ENCODE measurements at regions not wholly inside any gene's neighbourhood (a gene's known extent, or its start where the extent isn't known, plus 50 kb on each side); places are given as distances from the start of the nearest gene placed in this dataset.

DNA sequence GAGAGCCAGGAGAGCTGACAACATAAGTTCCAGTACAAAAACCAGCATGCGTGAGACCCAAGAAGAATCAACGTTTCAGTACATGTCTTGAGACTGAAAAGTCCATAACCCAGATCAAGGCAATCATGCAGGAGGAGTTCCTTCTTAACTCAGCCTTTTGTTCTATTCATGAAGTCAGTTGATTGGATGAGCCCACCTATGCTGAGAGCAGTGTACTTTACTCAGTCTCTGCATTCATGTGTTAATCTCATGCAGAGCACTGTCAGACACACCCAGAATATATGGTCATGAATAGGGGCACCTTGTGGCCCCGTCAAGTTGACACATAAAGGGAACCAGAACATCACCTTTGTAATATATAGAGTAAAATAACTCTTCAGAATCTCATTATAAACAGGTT lies 653.6 kb upstream of the CNTNAP5 start:
- no peak overlapping the region for H3K27ac ChIP-seq (ENCODE audit: low read depth in 1 of 2, low read length in 1 of 2)
- 91 to 96% methylated on average over 3 of the region's 3 CpGs for WGBS, 2 donors
- no peak for DNase-seq

DNA sequence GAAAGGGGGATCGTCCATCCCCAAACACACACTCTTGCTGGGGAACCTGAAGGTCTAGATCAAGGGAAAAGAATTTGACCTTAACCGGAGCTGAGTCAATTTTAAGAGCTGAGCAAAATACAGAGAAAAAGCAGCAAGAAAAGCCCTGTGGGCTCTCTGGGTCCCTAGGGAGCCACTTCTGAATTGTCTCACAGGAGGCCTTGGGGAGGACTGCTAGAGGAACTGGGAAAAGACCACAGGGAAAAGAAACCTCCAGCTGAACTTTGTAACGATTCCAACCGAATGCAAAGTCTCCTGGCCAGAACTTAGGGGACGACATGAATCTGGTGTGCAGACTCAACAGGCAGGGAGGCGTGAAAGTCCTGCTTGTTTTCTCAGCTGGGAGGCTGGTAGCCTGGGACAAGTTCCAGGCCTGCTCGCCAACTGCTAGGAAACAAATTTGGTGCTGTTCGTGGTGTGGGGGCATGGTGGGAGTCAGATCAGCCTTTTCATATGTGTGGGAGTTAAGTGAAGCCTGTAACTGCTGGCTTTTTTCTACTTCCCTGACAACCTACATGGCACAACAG lies 644.6 kb upstream of the CNTNAP5 start:
- Histone ChIP-seq H3K27ac (ENCODE audit: low read depth in 1 of 2, low read length in 1 of 2) (no peak overlapping the region), H3K4me1 (ENCODE audit: control insufficient read depth in 5 of 5, insufficient read depth in 5 of 5, low read length in 5 of 5) (no peaks in the 10 kb centered on the region), H3K9me3 (ENCODE audit: control insufficient read depth in 4 of 4, insufficient read depth in 3 of 4, low read length in 3 of 4) (peaks cover 0 to 3% (median 1%) of the 10 kb centered on the region in 4 donors), H3K36me3 (ENCODE audit: control insufficient read depth in 4 of 4, insufficient read depth in 4 of 4, low read length in 4 of 4) (no peaks in the 10 kb centered on the region), H3K9ac (ENCODE audit: insufficient read depth in 1 of 2, low read length in 2 of 2) (no peak overlapping the region), H3K27me3 (ENCODE audit: control insufficient read depth in 3 of 3, insufficient read depth in 3 of 3, low read length in 2 of 3) (no peaks in the 10 kb centered on the region), H3K4me3 (no peak overlapping the region)
- DNase-seq (peak in 2 of 3 donors; percentile 5 to 16), ATAC-seq (ENCODE audit: insufficient read depth, low FRiP score) (no peak)
- 76 to 79% methylated on average over 8 of the region's 8 CpGs for WGBS, 2 donors
- TF ChIP-seq, protein P1, sequence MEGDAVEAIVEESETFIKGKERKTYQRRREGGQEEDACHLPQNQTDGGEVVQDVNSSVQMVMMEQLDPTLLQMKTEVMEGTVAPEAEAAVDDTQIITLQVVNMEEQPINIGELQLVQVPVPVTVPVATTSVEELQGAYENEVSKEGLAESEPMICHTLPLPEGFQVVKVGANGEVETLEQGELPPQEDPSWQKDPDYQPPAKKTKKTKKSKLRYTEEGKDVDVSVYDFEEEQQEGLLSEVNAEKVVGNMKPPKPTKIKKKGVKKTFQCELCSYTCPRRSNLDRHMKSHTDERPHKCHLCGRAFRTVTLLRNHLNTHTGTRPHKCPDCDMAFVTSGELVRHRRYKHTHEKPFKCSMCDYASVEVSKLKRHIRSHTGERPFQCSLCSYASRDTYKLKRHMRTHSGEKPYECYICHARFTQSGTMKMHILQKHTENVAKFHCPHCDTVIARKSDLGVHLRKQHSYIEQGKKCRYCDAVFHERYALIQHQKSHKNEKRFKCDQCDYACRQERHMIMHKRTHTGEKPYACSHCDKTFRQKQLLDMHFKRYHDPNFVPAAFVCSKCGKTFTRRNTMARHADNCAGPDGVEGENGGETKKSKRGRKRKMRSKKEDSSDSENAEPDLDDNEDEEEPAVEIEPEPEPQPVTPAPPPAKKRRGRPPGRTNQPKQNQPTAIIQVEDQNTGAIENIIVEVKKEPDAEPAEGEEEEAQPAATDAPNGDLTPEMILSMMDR (IDR thresholded peaks at IDR 0.05; ENCODE audit: control extremely low read depth, extremely low read depth): no peak

More for the DNA sequence above, 653.6 kb upstream of the CNTNAP5 start:
- Histone ChIP-seq H3K36me3 (ENCODE audit: control insufficient read depth in 4 of 4, insufficient read depth in 4 of 4, low read length in 4 of 4) (no peaks in the 10 kb centered on the region), H3K27me3 (ENCODE audit: control insufficient read depth in 3 of 3, insufficient read depth in 3 of 3, low read length in 2 of 3) (no peaks in the 10 kb centered on the region), H3K9me3 (ENCODE audit: control insufficient read depth in 4 of 4, insufficient read depth in 3 of 4, low read length in 3 of 4) (peaks cover 0 to 2% (median 0%) of the 10 kb centered on the region in 4 donors), H3K9ac (ENCODE audit: insufficient read depth in 1 of 2, low read length in 2 of 2) (no peak overlapping the region), H3K4me1 (ENCODE audit: control insufficient read depth in 5 of 5, insufficient read depth in 5 of 5, low read length in 5 of 5) (peaks cover 0 to 2% (median 0%) of the 10 kb centered on the region in 5 donors), H3K4me3 (no peak overlapping the region)
- TF ChIP-seq, protein P1 (IDR thresholded peaks at IDR 0.05; ENCODE audit: control extremely low read depth, extremely low read depth): no peak
- no peak for ATAC-seq (ENCODE audit: insufficient read depth, low FRiP score)

DNA sequence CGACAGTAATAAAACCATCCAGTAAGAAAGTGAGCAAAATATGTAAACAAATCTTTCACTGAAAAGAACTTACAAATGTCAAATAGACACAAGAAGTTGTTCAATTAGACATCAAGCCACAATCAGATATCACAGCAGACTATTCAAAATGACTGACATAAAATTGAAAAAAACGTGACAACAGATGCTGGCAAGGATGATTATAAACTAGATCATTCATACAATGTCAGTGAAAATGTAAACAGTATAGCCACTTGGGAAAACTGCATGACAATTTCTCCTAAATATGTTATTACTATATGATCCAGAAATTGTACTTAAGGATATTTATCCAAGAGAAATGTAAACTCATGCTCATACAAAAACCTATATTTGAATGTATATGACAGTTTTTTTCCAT lies 609.4 kb upstream of the CNTNAP5 start:
- 61 to 77% methylated on average over 2 of the region's 2 CpGs for WGBS, 2 donors
- TF ChIP-seq, protein P1 (IDR thresholded peaks at IDR 0.05; ENCODE audit: control extremely low read depth, extremely low read depth): no peak

DNA sequence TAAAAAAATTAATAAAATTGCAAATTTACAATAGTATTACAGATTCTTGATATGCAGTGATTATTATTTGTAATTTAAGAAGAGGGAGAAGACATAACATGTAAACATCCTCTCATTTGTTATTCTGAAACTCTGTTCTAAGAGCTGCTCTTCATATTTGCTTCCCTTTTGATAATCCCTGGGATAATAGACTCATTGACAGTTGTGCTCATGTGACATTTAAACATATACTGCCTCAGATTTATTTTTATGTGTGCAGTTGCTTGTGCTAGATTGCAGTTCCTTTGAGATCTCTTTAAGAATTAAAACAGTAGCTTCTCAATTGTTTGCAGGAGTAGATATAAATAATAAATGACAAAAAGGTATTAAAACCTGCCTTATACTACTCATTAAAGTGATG lies 605.1 kb upstream of the CNTNAP5 start:
- TF ChIP-seq, protein P1 (IDR thresholded peaks at IDR 0.05; ENCODE audit: control extremely low read depth, extremely low read depth): no peak
- no peaks in the 10 kb centered on the region for H3K36me3 ChIP-seq (ENCODE audit: control insufficient read depth in 4 of 4, insufficient read depth in 4 of 4, low read length in 4 of 4)
- DNase-seq (no peak), ATAC-seq (ENCODE audit: insufficient read depth, low FRiP score) (no peak)
- peaks cover 0 to 12% (median 0%) of the 10 kb centered on the region in 5 donors for H3K4me1 ChIP-seq (ENCODE audit: control insufficient read depth in 5 of 5, insufficient read depth in 5 of 5, low read length in 5 of 5)
- no peak overlapping the region for H3K4me3 ChIP-seq
- peaks cover 0 to 2% (median under 1%) of the 10 kb centered on the region in 4 donors for H3K9me3 ChIP-seq (ENCODE audit: control insufficient read depth in 4 of 4, insufficient read depth in 3 of 4, low read length in 3 of 4)
- H3K27ac ChIP-seq (ENCODE audit: low read depth in 1 of 2, low read length in 1 of 2): no peak overlapping the region
- H3K27me3 ChIP-seq (ENCODE audit: control insufficient read depth in 3 of 3, insufficient read depth in 3 of 3, low read length in 2 of 3): no peaks in the 10 kb centered on the region
- no peak overlapping the region for H3K9ac ChIP-seq (ENCODE audit: insufficient read depth in 1 of 2, low read length in 2 of 2)

More for the DNA sequence above, 609.4 kb upstream of the CNTNAP5 start:
- Histone ChIP-seq H3K27ac (ENCODE audit: low read depth in 1 of 2, low read length in 1 of 2) (no peak overlapping the region), H3K9ac (ENCODE audit: insufficient read depth in 1 of 2, low read length in 2 of 2) (no peak overlapping the region), H3K27me3 (ENCODE audit: control insufficient read depth in 3 of 3, insufficient read depth in 3 of 3, low read length in 2 of 3) (no peaks in the 10 kb centered on the region), H3K4me3 (no peak overlapping the region), H3K36me3 (ENCODE audit: control insufficient read depth in 4 of 4, insufficient read depth in 4 of 4, low read length in 4 of 4) (no peaks in the 10 kb centered on the region), H3K9me3 (ENCODE audit: control insufficient read depth in 4 of 4, insufficient read depth in 3 of 4, low read length in 3 of 4) (peaks cover 0 to 2% (median 0%) of the 10 kb centered on the region in 4 donors), H3K4me1 (ENCODE audit: control insufficient read depth in 5 of 5, insufficient read depth in 5 of 5, low read length in 5 of 5) (peaks cover 0 to 12% (median 0%) of the 10 kb centered on the region in 5 donors)
- ATAC-seq (ENCODE audit: insufficient read depth, low FRiP score) (no peak), DNase-seq (no peak)
